ENCODE measurements at regions not wholly inside any gene's neighbourhood (a gene's known extent, or its start where the extent isn't known, plus 50 kb on each side); places are given as distances from the start of the nearest gene placed in this dataset.

DNA sequence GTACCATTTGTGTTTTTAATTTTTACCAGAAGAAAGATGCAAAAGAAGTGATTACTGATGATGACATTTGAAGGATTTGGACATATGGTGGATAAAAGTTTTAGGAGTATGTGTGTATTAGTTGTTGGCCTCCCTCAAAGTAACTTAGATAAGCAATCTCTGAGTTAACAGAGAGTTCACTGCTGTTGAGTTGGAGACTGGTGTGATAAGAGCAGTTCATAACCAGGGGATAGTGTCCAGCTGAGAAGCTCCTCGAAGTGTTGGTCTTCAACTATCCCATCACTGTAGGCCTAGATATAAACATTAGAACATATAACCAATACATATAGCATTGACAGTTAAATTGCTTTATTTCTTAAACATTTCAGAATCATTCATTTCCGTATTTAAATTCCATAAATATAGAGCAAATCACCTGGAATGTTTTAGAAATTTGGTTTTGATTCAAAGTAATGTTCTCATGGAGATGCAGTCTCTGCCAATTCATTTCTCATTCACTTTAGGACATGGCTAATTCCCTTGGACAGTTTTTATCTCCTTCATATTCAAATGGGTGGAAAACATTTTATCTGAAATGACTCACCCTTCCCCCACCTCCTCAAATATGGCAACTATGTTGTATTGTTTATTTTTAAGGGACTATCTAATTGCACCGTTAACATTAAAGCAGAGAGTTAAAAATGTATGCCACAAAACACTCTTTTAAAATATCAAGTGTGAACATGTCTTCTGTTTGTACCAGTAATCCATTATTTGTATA, 136.8 kb upstream of the SLC4A4 start:
- TF ChIP-seq, protein P1, sequence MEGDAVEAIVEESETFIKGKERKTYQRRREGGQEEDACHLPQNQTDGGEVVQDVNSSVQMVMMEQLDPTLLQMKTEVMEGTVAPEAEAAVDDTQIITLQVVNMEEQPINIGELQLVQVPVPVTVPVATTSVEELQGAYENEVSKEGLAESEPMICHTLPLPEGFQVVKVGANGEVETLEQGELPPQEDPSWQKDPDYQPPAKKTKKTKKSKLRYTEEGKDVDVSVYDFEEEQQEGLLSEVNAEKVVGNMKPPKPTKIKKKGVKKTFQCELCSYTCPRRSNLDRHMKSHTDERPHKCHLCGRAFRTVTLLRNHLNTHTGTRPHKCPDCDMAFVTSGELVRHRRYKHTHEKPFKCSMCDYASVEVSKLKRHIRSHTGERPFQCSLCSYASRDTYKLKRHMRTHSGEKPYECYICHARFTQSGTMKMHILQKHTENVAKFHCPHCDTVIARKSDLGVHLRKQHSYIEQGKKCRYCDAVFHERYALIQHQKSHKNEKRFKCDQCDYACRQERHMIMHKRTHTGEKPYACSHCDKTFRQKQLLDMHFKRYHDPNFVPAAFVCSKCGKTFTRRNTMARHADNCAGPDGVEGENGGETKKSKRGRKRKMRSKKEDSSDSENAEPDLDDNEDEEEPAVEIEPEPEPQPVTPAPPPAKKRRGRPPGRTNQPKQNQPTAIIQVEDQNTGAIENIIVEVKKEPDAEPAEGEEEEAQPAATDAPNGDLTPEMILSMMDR (IDR thresholded peaks at IDR 0.05; ENCODE audit: low read length): no peak
- TF ChIP-seq EZH2 (IDR thresholded peaks at IDR 0.05; ENCODE audit: borderline replicate concordance, low read length): no peak

Measured in OCI-LY1 (cell line).